GM21528 (cell line): ENCODE measurements at regions not wholly inside any gene's neighbourhood (a gene's known extent, or its start where the extent isn't known, plus 50 kb on each side); places are given as distances from the start of the nearest gene placed in this dataset.
"Not testable (repeated sequence)": the region's sequence is repeated elsewhere in the genome, so short reads cannot be mapped to it uniquely, and the experiment has no call there.

Experiments
- ATAC-seq: cut with Tn5 transposase; IDR thresholded peaks from one replicate; pipeline ENCODE4 v1.9.1; 2021; ENCODE audit warnings: mild to moderate bottlenecking, moderate library complexity; ENCODE audit not compliant: unreplicated experiment, low FRiP score

GRCh38 chr3:69648126-69648525 is 91.1 kb upstream of the MITF start:
- ATAC-seq: no peak

DNA sequence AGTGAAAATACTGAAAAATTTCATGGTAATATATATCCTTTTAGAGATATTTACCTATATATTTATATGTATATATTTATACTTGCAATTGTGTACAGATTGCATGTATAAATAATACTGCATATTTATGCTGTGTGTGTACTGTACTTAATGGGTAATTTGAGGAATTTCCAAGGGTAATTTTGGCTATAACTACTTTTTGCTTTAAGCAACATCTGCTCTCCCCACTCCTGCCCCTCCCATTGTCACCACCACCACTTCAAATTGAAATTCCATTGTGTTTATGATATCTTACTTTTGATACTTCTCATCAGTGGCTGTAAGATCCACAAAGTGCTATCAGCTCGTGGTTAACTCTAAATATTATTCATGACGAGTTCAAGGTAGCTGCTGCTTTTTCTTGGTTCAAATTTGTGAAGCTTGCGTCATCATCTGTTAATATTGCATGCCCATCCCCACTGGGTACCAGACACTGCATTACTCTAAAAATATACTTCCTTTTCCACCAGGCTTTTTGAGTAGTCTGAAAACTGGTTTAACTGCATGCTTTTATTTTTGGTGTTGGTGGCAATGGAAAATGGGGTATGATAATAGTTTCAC is 91.7 kb upstream of the MITF start:
- ATAC-seq: no peak

- no peak for ATAC-seq
Observed at GRCh38 chr3:69647081-69647480, 92.2 kb upstream of the MITF start.

GRCh38 chr3:69646287-69647067 is 92.8 kb upstream of the MITF start:
- no peak for ATAC-seq

DNA sequence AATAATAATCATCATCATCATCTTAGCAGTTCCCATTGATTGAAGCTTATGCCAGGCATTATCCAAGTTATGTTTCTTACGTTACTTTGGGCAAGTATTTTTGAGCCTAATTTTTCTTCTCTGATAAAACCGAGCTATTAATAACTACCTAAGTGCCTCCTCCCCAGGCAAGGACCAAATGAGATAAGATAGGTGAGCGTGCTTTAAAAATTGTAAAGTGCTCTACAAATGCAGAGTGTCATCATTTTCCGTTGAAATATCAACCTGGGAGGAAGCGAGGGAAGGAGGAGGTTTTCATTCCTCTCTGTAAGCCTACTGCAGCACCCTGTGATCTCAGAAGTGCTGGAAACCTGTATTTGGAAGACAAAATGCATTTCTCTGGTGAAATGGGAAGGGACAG is 96.7 kb upstream of the MITF start:
- no peak for ATAC-seq

DNA sequence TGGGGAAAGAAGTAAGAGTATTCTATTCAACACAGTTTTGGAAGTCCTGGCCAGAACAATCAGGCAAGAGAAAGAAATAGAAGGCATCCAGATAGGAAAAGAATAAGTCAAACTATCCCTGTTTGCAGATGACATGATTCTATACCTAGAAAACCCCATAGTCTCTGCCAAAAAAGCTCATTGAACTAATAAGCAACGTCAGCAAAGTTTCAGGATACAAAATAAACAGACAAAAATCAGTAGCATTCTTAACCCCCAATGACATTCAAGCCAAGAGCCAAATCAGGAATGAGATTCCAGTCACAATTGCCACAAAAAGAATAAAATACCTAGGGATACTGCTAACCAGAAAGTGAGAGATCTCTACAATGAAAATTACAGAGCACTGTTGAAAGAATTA is 99.4 kb upstream of the MITF start:
- ATAC-seq: no peak

GRCh38 chr3:69628951-69629350 is 110.3 kb upstream of the MITF start:
- no peak for ATAC-seq

DNA sequence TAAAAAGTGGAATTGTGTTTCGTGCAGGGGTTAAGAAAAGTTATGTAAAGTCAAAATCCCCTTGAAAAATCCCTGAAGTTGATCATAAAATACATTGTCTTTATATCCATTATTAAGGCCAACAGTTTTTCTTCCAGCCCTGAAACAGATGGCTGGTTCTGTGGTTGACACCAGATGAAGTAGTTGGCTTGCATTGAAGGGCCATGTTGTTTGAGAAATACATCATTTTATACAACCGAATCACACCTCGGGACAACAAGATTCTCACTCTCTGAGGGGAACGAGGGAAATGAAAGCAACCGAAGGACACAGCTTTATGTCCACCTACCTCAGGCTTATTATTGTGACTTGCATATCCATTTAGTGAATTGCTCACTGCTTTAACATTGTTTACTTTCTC is 126.0 kb upstream of the MITF start:
- no peak for ATAC-seq

DNA sequence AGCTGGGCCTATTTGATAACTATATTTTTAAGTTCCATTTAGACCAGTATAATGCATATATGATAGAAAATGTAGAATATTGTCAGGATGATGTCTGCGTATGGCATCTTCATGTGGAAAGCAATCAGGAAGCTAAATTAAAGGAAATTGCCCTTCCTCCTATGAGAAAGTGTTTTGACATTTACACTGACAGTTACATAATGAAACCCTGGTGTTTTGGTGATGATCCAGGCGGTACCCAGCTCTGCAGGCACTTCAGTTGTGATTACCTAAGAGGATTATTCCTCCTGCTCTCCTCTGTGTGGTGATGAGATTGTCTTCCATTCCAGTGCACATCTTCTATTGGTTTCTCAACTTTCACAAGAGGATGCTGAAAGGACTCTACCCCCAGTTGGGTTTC is 126.5 kb upstream of the MITF start:
- no peak for ATAC-seq

DNA sequence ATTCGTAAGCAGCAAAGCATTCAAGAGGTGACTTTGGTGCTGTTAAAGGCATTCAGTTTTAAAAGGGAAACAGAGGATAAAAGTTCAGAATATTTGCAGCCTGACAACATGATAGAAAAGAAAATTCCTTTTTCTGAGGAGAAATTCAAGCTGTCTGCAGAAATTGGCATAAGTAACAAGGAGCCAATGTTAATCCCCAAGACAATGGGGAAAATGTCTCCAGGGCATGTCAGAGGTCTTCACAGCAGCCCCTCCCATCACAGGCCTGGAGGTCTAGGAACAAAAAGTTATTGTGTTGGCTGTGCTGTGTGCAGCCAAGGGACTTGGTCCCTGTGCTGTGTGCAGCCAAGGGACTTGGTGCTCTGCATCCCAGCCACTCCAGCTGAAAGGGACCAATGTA is 129.7 kb upstream of the MITF start:
- ATAC-seq: not testable (repeated sequence)

DNA sequence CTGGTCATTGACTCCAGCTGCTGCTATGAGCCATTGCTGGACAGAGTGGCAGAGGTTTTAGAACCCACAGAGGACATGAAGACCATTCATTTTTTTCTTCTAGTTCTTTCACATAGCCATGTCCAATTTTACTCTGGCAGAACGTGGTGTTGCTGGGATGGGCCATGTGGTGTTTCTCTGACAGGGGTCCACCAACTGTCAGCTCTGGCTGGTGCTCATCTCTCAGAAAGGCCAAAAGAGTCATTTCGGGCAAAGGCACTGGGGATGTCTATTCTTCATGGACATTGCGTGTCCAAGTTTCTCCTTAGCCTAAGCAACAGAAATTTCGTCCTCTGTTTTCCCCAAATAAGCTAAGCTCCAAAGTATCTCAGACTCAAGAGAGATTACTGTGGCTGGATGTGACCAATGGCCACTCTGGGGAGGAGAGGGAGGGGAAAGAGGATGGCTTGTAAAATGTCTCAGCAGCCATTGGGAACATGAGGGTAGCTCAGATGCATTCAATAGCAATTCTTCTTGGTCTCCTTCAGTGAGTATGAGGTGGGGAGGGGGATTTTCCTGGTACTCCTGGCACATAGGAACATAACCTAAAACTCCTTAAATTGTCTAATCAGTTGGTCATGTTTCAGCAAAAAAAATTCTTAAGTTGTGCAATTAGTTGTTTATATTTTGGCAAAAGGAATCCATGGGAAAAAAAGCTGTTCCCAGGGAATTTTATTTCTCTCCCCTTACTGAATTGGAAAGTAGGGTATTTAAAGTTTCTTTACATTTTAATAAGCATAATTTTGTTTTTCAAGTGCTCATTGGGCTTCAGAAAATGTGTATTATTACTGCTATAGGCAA is 131.6 kb upstream of the MITF start:
- ATAC-seq: no peak

DNA sequence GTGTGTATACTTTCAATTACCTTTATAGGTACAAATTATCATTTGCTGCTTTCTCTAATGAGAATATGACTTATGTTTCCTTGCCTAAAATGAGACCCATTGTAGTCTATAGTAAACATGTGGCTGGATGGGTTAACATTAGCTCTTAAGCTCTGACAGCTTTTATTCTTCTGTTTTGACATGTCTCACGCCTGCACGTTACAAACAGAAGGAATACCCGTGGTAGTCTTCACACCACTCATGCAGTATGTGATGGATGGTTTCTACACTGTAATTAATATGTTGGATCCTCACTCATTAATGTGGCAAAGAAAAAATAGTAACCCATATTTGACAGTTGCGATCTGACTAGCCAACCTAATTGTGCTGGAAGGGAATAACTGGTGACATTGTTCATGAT is 133.4 kb upstream of the MITF start:
- ATAC-seq: no peak

- no peak for ATAC-seq
Observed at GRCh38 chr3:69604735-69605450, 134.4 kb upstream of the MITF start.

DNA sequence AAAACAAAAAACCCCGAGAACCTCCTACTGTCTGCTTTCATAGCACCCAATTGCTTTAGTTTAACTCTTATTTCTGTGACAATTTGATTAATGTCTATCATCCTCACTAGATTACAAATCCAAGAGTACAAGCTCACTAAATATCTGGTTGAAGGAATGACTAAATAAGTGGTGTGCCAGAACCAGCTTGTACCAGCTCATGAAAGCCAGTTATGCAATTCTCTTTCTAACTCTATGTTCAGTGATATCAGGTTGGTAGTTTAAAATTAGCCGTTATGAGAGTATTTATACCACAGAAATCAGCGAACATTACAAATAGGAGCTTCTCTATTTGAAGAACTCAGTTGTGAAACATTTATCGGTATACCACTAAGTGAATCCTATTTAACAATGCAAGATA is 137.2 kb upstream of the MITF start:
- ATAC-seq: no peak

GRCh38 chr3:69594286-69594685 is 145.0 kb upstream of the MITF start:
- ATAC-seq: no peak

- no peak for ATAC-seq
Observed at GRCh38 chr3:69591164-69591736, 148.0 kb upstream of the MITF start.

DNA sequence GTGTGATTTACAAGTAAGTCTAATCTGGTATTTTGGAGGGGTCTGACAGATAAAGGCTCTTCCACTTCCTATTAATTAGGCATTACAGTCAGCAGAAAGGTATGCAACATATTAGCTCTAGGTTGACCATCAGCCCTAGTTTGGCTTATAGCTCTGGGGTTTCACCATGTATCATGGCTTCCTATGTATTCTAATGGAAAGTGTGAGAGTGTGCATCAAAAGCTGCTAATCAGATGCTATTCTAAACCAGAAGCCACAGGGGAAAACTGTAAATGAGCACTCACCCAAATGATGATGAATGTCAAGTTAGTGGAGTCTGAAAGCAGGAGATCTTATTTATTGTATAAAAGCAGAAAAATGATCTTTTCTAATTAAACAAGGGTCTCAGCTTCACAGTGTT is 149.2 kb upstream of the MITF start:
- ATAC-seq: no peak

- no peak for ATAC-seq
Observed at GRCh38 chr3:69588170-69588569, 151.1 kb upstream of the MITF start.

DNA sequence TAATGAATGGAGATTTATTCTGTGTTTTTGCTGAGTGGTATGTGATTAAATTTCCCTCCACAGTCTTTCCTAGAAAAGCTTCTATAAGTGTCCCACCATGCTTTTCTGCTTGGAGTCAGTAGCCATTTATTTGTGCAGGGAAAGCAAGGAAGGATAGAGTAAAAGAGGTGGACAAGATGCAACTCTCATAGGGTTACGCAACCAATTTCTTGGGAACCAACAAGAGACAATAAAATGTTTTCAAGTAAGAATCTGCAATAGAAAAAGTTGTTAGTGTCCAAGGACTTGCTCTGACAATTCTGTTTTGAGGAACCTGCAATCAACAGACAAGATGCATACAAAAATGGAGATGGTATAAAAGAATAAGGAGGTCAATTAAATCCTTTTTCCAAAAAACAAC is 153.8 kb upstream of the MITF start:
- no peak for ATAC-seq

DNA sequence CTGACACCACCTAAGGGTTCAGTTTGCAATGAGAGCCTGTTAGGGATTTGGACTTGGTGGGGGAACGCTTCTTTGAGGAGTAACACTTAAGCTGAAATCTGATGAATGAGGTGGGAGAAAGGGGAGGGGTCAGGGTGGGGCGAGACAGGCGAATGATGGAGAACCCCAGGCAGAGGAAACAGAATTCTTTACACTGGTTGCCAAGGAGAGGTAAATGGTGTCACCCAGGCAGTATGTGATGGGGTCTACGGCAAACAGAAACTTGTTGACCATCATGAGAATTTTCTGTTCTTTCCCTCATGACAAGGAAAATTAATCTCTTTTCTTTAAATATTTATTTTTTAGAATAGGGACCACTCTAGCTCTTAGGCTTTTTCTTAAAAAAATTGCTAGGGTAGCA is 157.2 kb upstream of the MITF start:
- ATAC-seq: no peak
